ENCODE measurements at regions not wholly inside any gene's neighbourhood (a gene's known extent, or its start where the extent isn't known, plus 50 kb on each side); places are given as distances from the start of the nearest gene placed in this dataset.

GRCh38 chr7:25353196-25353595 is 124.9 kb upstream of the NPVF start:
- TF ChIP-seq CTCF (IDR thresholded peaks at IDR 0.05; ENCODE audit: low read depth, low read length): no peak
- DNase-seq (ENCODE audit: low read depth in 2 of 2): no peak

GRCh38 chr7:25353732-25354131 is 125.4 kb upstream of the NPVF start:
- TF ChIP-seq CTCF (IDR thresholded peaks at IDR 0.05; ENCODE audit: low read depth, low read length): no peak
- no peak for DNase-seq (ENCODE audit: low read depth in 2 of 2)
- no peak overlapping the region for H3K4me3 ChIP-seq (replicated peaks in 1 of 2; ENCODE audit: low read depth in 2 of 2, low read length in 2 of 2)

More at GRCh38 chr7:25353196-25353595, 124.9 kb upstream of the NPVF start:
- no peak overlapping the region for H3K4me3 ChIP-seq (replicated peaks in 1 of 2; ENCODE audit: low read depth in 2 of 2, low read length in 2 of 2)

- no peak overlapping the region for H3K4me3 ChIP-seq (replicated peaks in 1 of 2; ENCODE audit: low read depth in 2 of 2, low read length in 2 of 2)
- TF ChIP-seq CTCF (IDR thresholded peaks at IDR 0.05; ENCODE audit: low read depth, low read length): no peak
- DNase-seq (ENCODE audit: low read depth in 2 of 2): no peak
Observed at GRCh38 chr7:25356534-25357151, 128.4 kb upstream of the NPVF start.

- no peak for DNase-seq (ENCODE audit: low read depth in 2 of 2)
- H3K4me3 ChIP-seq (replicated peaks in 1 of 2; ENCODE audit: low read depth in 2 of 2, low read length in 2 of 2): no peak overlapping the region
- no peak for TF ChIP-seq CTCF (IDR thresholded peaks at IDR 0.05; ENCODE audit: low read depth, low read length)
Observed at GRCh38 chr7:25358926-25359325, 130.6 kb upstream of the NPVF start.

DNA sequence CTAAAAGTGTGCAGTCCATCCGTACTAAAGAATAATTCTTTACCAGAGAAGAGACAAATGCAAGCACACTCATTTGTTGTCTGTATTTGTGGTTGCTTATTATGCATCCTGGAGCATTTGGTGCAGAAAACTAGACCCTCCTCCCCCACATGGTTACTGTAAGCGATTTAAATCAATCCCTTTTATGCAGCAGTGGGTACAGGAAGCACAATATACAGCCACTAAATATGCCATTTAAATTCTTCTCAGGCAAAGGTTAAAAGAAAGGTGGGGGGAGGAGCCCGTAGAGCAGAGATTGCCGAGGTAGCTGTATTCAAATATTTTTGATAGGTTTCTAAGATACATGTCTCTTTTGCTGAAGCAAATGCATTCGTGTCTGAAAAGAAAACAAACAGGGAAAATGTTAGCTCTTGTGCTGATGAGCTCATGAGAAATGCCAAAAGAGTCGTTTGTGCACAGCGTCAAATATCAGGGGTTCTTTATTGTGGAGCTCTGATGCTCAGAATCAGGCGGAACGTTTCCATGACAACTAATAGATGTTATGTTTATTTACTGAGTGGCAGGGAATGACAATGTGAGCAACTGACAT is 131.3 kb upstream of the NPVF start:
- no peak overlapping the region for H3K4me3 ChIP-seq (replicated peaks in 1 of 2; ENCODE audit: low read depth in 2 of 2, low read length in 2 of 2)
- TF ChIP-seq CTCF (IDR thresholded peaks at IDR 0.05; ENCODE audit: low read depth, low read length): no peak
- no peak for DNase-seq (ENCODE audit: low read depth in 2 of 2)

- DNase-seq (ENCODE audit: low read depth in 2 of 2): no peak
- TF ChIP-seq CTCF (IDR thresholded peaks at IDR 0.05; ENCODE audit: low read depth, low read length): no peak
- no peak overlapping the region for H3K4me3 ChIP-seq (replicated peaks in 1 of 2; ENCODE audit: low read depth in 2 of 2, low read length in 2 of 2)
Observed at GRCh38 chr7:25360451-25360850, 132.2 kb upstream of the NPVF start.

DNA sequence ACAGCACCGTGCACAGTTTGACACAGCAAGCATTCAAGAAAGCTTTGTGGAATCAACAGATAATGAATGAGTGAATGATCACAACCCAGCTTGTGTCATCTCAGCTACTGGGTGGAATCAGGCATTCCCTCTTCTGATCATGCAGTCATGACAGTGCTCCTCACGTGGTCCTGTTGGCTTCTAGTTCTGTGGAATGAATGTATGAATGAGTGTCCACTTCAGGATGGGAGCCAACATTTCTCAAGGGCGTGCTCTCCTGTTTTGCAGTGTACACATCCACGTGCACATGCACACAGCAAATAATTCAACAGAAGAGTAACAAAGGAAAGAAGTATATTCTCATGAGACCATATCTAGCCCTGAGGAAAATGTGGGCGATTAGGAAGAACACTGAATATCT is 133.1 kb upstream of the NPVF start:
- no peak for DNase-seq (ENCODE audit: low read depth in 2 of 2)
- no peak overlapping the region for H3K4me3 ChIP-seq (replicated peaks in 1 of 2; ENCODE audit: low read depth in 2 of 2, low read length in 2 of 2)
- TF ChIP-seq CTCF (IDR thresholded peaks at IDR 0.05; ENCODE audit: low read depth, low read length): no peak
